Right cardiac atrium (tissue), 5 donors: ENCODE measurements at regions not wholly inside any gene's neighbourhood (a gene's known extent, or its start where the extent isn't known, plus 50 kb on each side); places are given as distances from the start of the nearest gene placed in this dataset.
"Not testable (repeated sequence)": the region's sequence is repeated elsewhere in the genome, so short reads cannot be mapped to it uniquely, and the experiment has no call there.

ENCODE experiments used
- ATAC-seq, 2 donors: fragments of 200-7000 bp; cut with Tn5 transposase; one replicate each; pipeline versions ENCODE4 v1.8.0 to v1.9.1; 2020; ENCODE audit warnings: moderate library complexity in 2 of 2, mild to moderate bottlenecking in 1 of 2
- DNase-seq, 3 donors: peaks; one replicate each; pipeline ENCODE4 v3.0.0-alpha.2; 2020
- H3K27ac ChIP-seq: one replicate; pipeline ENCODE4 v1.5.1; 2013; ENCODE audit warnings: mild to moderate bottlenecking, low read length, control low read depth, moderate library complexity
- H3K27me3 ChIP-seq: one replicate; pipeline ENCODE4 v1.6.1; 2013; ENCODE audit not compliant: control insufficient read depth, insufficient read depth
- H3K4me1 ChIP-seq: one replicate; pipeline ENCODE4 v1.6.1; 2013; ENCODE audit warnings: low read length; ENCODE audit not compliant: control insufficient read depth, insufficient read depth
- H3K4me3 ChIP-seq: one replicate; pipeline ENCODE4 v1.5.1; 2013; ENCODE audit warnings: low read length, control low read depth
- H3K9me3 ChIP-seq: one replicate; pipeline ENCODE4 v1.6.1; 2013; ENCODE audit warnings: low read length; ENCODE audit not compliant: control insufficient read depth
- WGBS: extraction: QIAGEN DNeasy Blood & Tissue Kit; methylation state at CpG from one replicate; pipeline ENCODE4 v1.1.7; 2013; 5-methylcytosine and 5-hydroxymethylcytosine counted together
- intact Hi-C, 4 donors: fragments of 100-400 bp; cut with DNase I; formaldehyde crosslinking; loops; one replicate each; pipeline versions ENCODE4 v1.11.0 to v1.14.0; 2022 to 2023
- donor health status: healthy with polysubstance abuse.
- donor health status: DM: no; HTN: yes; CAD: no.
- donor health status: DM: no; HTN: no; CAD: no.
- donor health status: DM: no; HTN: yes; CAD: no; lungs with severe emphysema.
- donor health status: DM: yes; HTN: yes; CAD: no.

- WGBS, result 85% methylated on average over 3 of the region's 3 CpGs
- no peaks in the 10 kb centered on the region for H3K27me3 ChIP-seq
- H3K27ac ChIP-seq, result no peak overlapping the region
- DNase-seq (no peak), ATAC-seq (no peak)
- H3K4me1 ChIP-seq, result no peaks in the 10 kb centered on the region
- no peaks in the 10 kb centered on the region for H3K9me3 ChIP-seq
- no peak overlapping the region for H3K4me3 ChIP-seq
- intact Hi-C loops, result no loop called here
These were observed 446.0 kb upstream of the PITX2 start for GRCh38 chr4:111068883-111069282.

GRCh38 chr4:111070390-111070789 lies 447.5 kb upstream of the PITX2 start:
- intact Hi-C loops, result no loop called here
- Histone ChIP-seq H3K27ac (no peak overlapping the region), H3K4me1 (no peaks in the 10 kb centered on the region), H3K4me3 (no peak overlapping the region), H3K27me3 (no peaks in the 10 kb centered on the region), H3K9me3 (no peaks in the 10 kb centered on the region)
- ATAC-seq (no peak), DNase-seq (no peak)
- WGBS, result 73% methylated on average over 4 of the region's 4 CpGs

GRCh38 chr4:111074523-111075114 lies 451.7 kb upstream of the PITX2 start:
- H3K4me1 ChIP-seq, result no peaks in the 10 kb centered on the region
- intact Hi-C loops, result no loop called here
- no peaks in the 10 kb centered on the region for H3K27me3 ChIP-seq
- ATAC-seq (no peak), DNase-seq (peak in 1 of 3 donors; percentile 14)
- H3K4me3 ChIP-seq, result no peak overlapping the region
- 84% methylated on average over 12 of the region's 12 CpGs for WGBS
- H3K9me3 ChIP-seq, result no peaks in the 10 kb centered on the region
- H3K27ac ChIP-seq, result no peak overlapping the region

- intact Hi-C loops, H3K27me3 ChIP-seq, H3K4me1 ChIP-seq, H3K27ac ChIP-seq, H3K4me3 ChIP-seq, DNase-seq, H3K9me3 ChIP-seq, ATAC-seq: not testable (repeated sequence)
- 54% methylated on average over 1 of the region's 1 CpG for WGBS
These were observed 453.4 kb upstream of the PITX2 start for GRCh38 chr4:111076299-111076698.

GRCh38 chr4:111108153-111108552 lies 485.3 kb upstream of the PITX2 start:
- Histone ChIP-seq H3K9me3 (no peaks in the 10 kb centered on the region), H3K4me3 (no peak overlapping the region), H3K4me1 (no peaks in the 10 kb centered on the region), H3K27ac (no peak overlapping the region), H3K27me3 (no peaks in the 10 kb centered on the region)
- DNase-seq (no peak), ATAC-seq (no peak)
- intact Hi-C loops, result no loop called here
- 70% methylated on average over 1 of the region's 1 CpG for WGBS

- Histone ChIP-seq H3K27me3 (no peaks in the 10 kb centered on the region), H3K9me3 (no peaks in the 10 kb centered on the region), H3K4me1 (no peaks in the 10 kb centered on the region), H3K4me3 (no peak overlapping the region), H3K27ac (no peak overlapping the region)
- no peak for DNase-seq
- intact Hi-C loops, result no loop called here
- ATAC-seq, result no peak
- 84% methylated on average over 3 of the region's 3 CpGs for WGBS
These were observed 490.7 kb upstream of the PITX2 start for GRCh38 chr4:111113591-111113990.

GRCh38 chr4:111115881-111116280 lies 493.0 kb upstream of the PITX2 start:
- intact Hi-C loops, result no loop called here
- H3K9me3 ChIP-seq, result no peaks in the 10 kb centered on the region
- DNase-seq (no peak), ATAC-seq (no peak)
- H3K27me3 ChIP-seq, result no peaks in the 10 kb centered on the region
- no peak overlapping the region for H3K4me3 ChIP-seq
- no peak overlapping the region for H3K27ac ChIP-seq
- WGBS, result 76% methylated on average over 4 of the region's 4 CpGs
- H3K4me1 ChIP-seq, result no peaks in the 10 kb centered on the region

- H3K27me3 ChIP-seq, result no peaks in the 10 kb centered on the region
- H3K9me3 ChIP-seq, result no peaks in the 10 kb centered on the region
- H3K4me3 ChIP-seq, result no peak overlapping the region
- ATAC-seq, result no peak
- intact Hi-C loops, result no loop called here
- DNase-seq, result no peak
- no peak overlapping the region for H3K27ac ChIP-seq
- no peaks in the 10 kb centered on the region for H3K4me1 ChIP-seq
These were observed 497.3 kb upstream of the PITX2 start for GRCh38 chr4:111120191-111120590.

GRCh38 chr4:111126340-111126739 lies 503.5 kb upstream of the PITX2 start:
- no peaks in the 10 kb centered on the region for H3K4me1 ChIP-seq
- H3K4me3 ChIP-seq, result no peak overlapping the region
- H3K27me3 ChIP-seq, result no peaks in the 10 kb centered on the region
- H3K9me3 ChIP-seq, result no peaks in the 10 kb centered on the region
- ATAC-seq (no peak), DNase-seq (no peak)
- WGBS, result 81% methylated on average over 2 of the region's 2 CpGs
- H3K27ac ChIP-seq, result no peak overlapping the region
- intact Hi-C loops, result no loop called here

GRCh38 chr4:111127841-111128240 lies 505.0 kb upstream of the PITX2 start:
- DNase-seq (no peak), ATAC-seq (no peak)
- 73% methylated on average over 5 of the region's 5 CpGs for WGBS
- Histone ChIP-seq H3K27ac (no peak overlapping the region), H3K9me3 (no peaks in the 10 kb centered on the region), H3K4me1 (no peaks in the 10 kb centered on the region), H3K27me3 (no peaks in the 10 kb centered on the region), H3K4me3 (no peak overlapping the region)
- intact Hi-C loops, result no loop called here

- Histone ChIP-seq H3K27ac (no peak overlapping the region), H3K4me1 (no peaks in the 10 kb centered on the region), H3K4me3 (no peak overlapping the region), H3K9me3 (no peaks in the 10 kb centered on the region), H3K27me3 (no peaks in the 10 kb centered on the region)
- DNase-seq (no peak), ATAC-seq (no peak)
- intact Hi-C loops, result no loop called here
- 75% methylated on average over 1 of the region's 1 CpG for WGBS
These were observed 505.4 kb upstream of the PITX2 start for GRCh38 chr4:111128327-111128726.

GRCh38 chr4:111136438-111136837 lies 513.6 kb upstream of the PITX2 start:
- Histone ChIP-seq H3K4me1 (no peaks in the 10 kb centered on the region), H3K27ac (no peak overlapping the region), H3K9me3 (no peaks in the 10 kb centered on the region), H3K4me3 (no peak overlapping the region), H3K27me3 (no peaks in the 10 kb centered on the region)
- ATAC-seq, result no peak
- intact Hi-C loops, result no loop called here
- WGBS, result 75% methylated on average over 1 of the region's 1 CpG
- no peak for DNase-seq
